Stimulated activated CD8-positive, alpha-beta memory T cell treated with anti-CD3 and anti-CD28 coated beads, Interleukin-15, amount 100 ng/mL, for 1 hour (primary cell): ENCODE measurements at regions not wholly inside any gene's neighbourhood (a gene's known extent, or its start where the extent isn't known, plus 50 kb on each side); places are given as distances from the start of the nearest gene placed in this dataset.
A peak's percentile ranks its signal among the peaks of the same experiment; 100 is the strongest.

Source experiments
- DNase-seq: peaks from one replicate; pipeline ENCODE4 v3.0.0-alpha.2; 2020; ENCODE audit warnings: low read depth

DNA sequence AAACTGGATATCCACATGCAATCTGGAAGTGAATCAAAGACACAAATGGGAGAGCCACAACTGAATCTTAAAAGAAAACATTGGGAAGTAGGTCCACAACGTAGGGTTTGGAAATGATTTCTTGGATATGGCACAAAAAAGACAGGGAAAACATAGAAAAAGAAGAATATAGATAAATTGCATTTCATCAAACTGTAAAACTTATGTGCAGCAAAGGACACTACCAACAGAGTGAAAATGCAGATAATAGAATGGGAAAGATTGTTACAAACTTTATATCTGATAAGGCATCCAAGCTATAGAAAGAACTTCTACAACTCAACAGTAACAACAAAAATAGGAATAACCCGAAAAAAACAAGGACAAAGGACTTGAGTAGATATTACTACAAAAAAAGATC lies 89.6 kb downstream of the ZNF280B start:
- no peak for DNase-seq

DNA sequence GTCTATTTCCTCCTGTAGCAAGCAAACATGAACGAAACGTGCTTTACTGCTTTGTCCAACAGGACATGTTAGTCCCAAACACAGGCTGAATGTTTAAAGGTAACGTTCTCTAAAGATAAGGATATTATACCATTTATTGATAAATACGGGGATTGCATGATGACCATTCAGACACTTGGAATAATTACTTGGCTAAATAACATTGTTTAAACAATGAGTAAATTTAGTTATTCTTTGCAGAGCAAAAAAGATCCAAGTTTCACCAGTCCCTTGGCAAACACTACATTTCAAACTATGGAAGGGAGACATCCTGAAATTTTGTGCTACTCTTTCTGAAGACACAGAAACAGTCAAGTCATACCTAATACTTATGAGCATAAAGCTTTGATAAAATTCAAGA lies 88.0 kb downstream of the ZNF280B start:
- DNase-seq, result no peak

DNA sequence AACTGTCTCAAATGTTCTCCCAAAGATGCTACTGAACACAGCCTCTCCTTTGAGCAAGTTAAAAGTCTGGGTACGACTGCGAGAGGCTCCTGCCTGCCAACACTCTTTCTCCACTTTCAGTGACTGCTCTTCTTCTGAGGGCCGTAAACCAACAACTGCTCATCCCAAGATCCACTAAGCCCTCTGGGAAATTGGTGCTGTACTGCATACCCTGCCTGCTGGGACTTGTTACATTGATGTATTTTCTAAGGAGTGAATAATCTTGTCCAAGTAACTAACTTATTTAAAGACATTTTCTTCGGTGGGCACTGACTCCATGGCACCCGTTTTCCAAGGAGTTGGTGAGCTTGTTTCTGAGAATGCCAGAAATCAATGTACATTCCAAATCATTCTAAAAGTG lies 87.2 kb downstream of the ZNF280B start:
- DNase-seq, result no peak

DNA sequence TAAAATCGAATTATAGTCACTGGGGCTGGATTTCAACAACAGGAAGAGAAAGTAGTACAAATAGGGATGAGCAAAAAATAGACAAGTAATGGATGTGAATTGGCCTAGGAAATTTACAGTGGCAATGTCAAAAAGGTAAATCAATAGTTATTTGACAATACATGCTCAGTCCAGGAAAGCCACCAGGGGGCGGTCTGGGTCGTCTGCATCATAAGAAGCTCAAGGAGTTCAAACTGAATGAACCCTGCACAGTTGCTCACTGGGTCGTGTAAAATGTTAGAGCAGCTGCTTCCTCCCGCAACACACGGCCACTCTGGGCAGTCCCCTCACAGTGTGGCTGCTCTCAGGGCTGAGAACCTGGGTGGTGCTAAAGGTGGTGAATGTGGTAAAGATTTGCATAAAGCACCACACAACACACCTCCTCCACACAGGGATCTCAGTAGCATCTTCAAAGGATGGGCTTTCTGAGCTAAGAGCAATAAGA lies 85.9 kb downstream of the ZNF280B start:
- peak; percentile 45 for DNase-seq

DNA sequence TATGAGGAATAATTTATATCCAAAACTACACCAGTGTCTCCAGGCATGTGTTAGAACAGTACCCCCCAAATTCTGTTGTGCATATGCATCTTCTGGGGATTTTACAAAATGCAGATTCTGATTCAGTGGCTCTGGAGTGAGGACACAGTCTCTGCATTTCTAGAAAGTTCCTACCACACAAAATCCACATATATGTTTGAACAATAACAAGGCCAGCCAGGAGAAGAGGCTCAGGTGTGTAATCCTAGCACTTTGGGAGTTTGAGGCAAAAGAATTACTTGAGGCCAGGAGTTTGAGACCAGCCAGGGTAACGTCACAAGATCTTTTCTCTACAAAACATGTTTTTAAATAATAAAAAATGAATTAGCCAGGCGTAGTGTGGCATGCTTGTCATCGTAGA lies 84.9 kb downstream of the ZNF280B start:
- no peak for DNase-seq

DNA sequence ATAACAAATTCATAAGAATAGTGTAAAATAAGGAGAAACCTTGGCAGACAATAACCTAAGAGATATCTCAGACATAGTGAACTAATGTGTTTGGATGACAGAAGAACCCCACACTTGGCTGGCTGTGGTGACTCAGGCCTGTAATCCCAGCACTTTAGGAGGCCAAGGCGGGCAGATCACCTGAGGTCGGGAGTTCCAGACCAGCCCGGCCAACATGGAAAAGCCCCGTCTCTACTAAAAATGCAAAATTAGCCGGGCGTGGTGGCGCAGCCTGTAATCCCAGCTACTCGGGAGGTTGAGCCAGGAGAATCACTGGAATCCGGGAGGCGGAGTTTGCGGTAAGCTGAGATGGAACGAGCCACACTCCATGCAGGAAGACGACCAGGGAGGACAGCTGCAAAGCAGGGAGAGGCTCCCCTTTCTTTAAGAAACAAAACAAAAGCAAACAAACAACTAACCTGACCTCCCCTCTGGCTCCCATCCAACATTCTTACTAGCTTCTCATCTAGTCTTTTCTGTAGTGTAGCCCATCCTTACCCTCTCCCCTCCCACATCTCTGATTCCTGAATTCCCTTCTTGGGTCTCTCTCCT lies 84.2 kb downstream of the ZNF280B start:
- DNase-seq, result no peak

DNA sequence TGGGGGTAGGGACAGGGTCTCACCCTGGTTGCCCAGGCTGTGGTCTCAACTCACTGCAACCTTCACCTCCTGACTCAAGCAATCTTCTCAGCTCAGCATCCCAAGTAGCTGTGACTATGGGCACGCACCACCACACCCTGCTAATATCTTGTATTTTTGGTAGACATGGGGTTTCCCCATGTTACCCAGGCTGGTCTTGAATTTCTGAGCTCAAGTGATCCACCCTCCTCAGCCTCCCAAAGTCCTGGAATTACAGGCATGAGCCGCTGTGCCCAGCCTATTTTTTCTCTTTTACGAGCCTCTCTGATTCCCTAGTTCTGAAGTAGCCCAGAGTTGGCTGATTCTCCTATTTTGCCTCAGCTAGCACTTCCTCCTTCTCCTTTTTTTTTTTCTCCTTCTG lies 83.6 kb downstream of the ZNF280B start:
- no peak for DNase-seq

DNA sequence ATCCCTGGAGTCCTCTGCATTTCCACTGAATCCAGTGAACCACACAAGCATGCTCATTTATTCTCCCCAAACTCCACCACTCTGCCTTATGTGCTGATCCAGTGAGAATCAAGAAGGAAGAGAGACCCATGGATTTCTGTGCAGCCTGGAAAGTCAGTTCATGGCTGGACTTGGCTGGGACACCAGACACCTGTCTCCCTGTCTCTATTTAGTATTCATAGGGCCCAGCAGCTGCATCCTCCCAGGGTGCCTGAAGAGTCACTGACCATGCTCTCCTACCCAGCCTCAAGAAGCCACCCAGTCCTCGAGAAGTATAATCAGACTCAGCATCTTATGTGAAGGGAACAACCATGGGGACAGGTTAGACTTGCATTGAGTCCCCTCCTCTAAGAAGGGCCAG lies 83.2 kb downstream of the ZNF280B start:
- no peak for DNase-seq

DNA sequence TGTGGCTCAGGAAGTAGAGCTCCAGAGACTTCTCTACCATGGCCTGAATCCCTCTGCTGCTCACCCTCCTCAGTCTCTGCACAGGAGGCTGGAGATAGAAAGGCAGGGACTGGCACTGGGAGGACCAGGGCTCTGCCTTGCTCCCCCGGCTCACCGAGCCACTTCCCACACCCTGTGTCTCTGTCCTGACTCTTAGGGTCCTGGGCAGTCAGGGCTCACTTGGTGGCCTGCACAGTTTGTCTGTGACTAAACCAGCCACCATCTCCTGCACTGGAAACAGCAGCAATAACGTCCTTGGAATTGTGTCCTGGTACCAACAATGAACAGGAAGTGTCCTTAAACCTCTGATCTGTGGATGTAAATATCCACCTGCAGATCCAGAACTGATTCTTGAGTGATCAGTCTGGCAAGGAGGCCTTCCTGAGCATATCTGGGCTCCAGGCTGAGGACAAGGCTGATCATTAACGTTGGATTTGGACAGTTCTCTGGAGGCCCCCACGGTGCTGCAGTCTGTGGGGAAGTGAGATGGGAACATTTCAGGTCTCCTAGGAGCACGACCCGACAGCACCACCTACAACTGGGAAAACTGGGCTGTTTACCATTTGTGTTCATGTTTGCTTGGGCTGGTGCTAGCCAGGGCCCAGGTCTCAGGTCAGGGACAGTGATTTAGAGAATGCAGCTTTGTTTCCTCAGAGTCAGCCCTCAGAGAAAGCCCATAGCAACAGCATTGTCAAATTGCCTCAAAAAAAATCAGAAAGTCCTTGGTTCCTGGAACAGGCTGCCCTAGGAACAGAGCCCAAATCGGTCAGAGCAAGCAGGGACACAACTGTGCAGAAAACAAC lies 82.5 kb downstream of the ZNF280B start:
- DNase-seq, result no peak

DNA sequence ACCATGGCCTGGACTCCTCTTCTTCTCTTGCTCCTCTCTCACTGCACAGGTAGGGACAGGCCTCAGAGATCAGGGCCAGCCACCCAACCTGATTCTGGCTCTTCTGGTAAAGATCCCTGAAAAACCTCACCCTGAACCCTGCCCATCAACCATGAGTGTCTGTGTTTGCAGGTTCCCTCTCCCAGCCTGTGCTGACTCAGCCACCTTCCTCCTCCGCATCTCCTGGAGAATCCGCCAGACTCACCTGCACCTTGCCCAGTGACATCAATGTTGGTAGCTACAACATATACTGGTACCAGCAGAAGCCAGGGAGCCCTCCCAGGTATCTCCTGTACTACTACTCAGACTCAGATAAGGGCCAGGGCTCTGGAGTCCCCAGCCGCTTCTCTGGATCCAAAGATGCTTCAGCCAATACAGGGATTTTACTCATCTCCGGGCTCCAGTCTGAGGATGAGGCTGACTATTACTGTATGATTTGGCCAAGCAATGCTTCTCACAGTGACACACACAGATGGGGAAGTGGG lies 80.9 kb downstream of the ZNF280B start:
- DNase-seq, result no peak

DNA sequence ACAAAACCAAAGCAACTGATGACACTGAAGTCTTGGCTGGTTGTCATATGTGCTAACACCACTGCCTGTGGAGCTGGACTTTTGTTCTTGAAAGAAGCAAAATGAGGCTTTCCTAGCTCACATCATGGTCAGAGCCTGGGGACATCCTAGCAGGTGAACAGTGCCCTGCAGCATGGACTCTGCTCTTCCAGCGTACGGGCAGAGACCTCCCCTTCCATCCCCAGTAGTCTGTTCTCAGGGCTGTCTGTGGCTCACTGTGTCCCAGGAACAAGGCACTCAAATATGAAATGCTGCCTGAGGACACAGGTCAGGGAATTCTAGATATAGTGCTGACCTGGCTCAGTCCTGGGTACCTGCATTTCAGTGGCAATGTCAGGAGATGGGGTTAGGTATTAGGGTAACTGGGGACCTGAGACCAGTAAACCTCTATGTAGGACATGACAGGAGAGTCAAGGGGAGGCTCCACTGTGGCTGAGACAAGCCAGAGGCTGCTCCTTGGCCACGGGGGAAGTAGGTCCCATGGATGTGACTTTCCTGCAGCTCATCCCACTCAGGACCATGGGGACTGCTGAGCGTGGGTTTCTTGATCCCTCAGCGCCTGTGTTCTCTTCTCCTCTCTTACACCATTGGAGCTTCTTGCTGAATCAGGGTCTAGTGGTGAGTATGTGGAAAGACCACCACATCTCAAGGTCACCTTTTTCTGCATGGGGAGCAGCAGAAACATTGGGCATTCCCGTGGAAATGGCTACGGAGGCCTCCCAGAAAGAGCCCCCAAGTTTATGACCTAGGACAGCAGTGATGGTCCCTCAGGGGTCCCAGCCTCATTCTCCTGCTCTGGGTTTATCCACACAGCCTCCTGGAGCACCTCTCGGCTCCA lies 80.1 kb downstream of the ZNF280B start:
- no peak for DNase-seq

DNA sequence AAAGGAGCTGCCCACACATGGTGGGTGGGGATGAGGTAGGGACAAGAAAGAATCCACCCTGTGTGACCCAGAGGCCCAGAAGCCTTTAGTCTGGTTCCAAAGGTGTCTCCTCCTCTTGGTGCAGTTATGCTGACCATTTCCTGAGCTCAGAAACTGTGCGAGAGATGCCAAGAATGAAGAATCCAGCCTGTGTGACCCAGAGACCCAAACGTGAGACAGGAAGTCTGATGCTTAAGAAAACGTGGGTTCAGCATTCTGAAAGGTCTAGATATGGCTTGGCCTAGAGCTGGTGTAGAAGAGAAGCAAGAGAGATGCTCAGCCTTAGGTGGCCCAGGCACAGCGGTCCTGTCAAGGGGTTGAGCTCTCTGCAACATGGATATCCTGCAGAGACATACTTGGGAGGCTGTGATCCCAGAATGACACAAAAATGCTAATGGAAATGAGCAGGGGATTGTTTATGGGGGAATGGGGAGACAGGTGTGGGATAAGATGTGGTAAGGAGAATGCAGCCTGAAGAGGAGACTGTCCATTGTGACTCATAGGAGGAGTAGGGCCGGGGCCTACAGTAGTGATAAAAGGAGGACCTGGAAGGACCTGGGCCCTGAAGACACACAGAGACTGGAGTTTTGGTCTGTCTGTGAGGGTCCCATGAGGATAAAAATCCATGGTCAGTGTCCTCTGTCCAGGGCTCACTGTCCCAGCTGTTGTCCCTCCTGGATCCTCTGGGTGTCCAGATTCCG lies 79.0 kb downstream of the ZNF280B start:
- no peak for DNase-seq

DNA sequence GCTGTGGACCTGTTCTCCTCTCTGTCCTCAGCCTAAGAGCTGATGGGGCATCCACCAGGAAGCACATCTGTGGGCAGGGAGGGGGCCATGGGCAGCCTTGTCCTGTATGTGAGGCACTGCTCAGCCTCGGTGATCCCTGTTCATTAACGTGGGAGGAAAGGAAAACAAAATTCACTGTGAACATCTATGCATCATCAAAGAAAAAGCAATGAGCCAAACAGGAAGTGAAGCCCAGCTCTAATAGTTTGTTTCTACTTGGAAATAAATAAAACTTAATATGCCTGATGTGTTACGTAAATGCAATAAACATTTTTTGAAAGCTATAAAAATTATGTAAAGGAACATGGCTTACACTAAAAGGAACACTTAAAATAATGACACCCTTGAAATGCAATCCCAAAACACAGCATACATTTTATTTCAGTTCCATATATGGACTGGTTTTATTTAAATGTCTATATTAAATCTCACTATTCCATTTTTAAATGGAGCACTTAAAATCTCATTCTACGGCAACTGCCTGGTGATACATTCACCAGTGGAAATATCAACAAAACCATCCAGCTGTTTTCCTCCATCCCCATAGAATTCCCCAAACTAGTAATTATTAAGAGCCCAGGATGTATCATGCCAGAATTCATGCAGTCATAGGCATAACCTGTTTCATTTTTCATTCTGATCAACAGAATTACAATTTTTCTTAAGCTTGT lies 78.3 kb downstream of the ZNF280B start:
- no peak for DNase-seq

DNA sequence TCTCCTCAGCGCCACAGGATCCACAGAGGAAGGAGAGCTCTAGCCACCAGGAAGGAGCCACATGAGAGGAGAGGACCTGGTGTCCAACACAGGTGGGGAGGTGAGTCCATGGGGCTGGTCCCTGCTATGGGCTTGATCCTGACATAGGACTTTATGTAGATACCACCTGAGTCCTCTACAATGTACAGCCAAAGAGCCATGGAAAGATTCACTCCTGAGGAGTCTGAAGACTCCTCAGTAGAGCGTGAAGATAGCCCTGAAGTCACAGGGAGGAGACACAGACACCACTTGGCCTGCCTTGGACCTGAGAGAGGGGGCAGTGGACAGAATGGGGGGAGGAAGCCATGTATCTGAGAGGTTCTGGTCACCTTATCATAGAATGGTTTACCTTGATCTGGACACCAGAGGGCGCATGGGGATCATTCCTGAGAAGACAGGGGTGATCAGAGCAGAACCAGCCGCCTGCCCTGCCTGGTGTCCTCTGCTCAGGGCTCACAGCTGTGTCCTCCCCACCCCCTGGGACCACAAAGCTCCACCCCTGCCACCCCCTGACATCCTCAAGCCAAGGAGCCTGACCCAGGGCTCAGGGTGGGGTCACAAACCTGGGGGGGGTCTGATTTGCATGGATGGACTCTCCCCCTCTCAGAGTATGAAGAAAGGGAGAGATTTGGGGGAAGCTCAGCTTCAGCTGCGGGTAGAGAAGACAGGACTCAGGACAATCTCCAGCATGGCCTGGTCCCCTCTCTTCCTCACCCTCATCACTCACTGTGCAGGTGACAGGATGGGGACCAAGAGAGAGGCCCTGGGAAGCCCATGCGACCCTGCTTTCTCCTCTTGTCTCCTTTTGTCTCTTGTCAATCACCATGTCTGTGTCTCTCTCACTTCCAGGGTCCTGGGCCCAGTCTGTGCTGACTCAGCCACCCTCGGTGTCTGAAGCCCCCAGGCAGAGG lies 77.0 kb downstream of the ZNF280B start:
- peak; percentile 27 for DNase-seq

DNA sequence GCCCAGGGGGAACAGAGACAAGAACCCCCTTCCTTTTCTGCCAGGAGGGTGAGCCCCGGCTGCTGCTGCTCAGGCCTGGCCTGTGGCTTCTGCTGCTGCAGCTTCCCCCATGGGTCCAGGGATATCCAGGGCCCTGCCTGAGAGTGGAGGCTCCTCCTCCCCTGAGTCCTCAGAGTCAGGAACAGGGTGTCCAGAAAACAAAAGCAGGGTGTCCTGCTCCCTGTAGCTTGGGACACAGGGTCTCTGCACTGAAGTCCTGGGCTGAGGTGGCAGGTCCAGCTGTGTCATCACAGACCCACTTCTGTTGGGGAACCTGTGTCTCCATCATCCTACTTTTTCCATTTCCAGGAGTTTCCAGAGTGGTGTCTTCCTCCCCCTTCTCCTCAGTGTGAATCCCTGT lies 76.1 kb downstream of the ZNF280B start:
- no peak for DNase-seq

DNA sequence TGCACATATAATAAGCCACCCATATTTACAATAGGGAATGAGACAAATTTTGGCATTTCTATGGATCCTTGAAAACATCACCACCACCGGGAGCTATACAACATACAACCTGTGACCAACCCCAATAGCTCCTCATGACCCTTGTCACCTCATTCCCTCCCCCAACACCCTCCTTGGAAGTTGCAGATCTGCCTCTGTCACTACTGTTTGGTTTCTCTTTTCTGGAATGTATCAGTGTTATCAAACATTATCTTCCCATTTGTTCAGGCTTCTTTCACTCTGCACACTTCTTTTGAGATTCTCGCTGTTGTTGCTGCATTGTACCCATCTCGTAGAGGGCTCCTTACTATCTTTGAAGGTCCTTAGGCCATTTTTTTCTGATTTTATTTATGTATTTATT lies 75.6 kb downstream of the ZNF280B start:
- DNase-seq, result no peak

DNA sequence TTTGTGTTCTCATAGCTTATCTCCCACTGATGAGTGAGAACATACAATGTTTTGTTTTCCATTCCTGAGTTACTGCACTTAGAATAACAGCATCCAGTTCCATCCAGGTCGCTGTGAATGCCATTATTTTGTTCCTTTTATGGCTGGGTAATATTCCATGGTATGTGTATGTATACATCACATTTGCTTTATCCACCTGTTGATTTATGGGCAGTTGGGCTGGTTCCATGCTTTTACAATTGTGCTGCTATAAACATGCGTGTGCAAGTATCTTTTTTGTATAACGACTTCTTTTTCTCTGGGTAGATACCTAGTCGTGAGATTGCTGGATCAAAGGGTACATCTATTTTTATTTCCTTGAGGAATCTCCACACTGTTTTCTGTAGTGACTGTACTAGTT lies 74.8 kb downstream of the ZNF280B start:
- no peak for DNase-seq
